Keratinocyte (primary cell): ENCODE measurements at regions not wholly inside any gene's neighbourhood (a gene's known extent, or its start where the extent isn't known, plus 50 kb on each side); places are given as distances from the start of the nearest gene placed in this dataset.
A peak's percentile ranks its signal among the peaks of the same experiment; 100 is the strongest.

ENCODE experiments used
- DNase-seq: peaks from one replicate; pipeline ENCODE4 v3.0.0-alpha.2; 2011; ENCODE audit warnings: low read depth, missing footprints, low spot score
- FAIRE-seq: peaks from 2 replicates; lab custom pipeline; 2011; peaks lifted over from hg19 to GRCh38; lab: Jason Lieb, UNC
- H2AFZ ChIP-seq: 2 replicates; pipeline ENCODE4 v1.6.0; 2012; ENCODE audit warnings: low read length, control low read depth, inconsistent platforms; ENCODE audit not compliant: control insufficient read depth
- H3K27ac ChIP-seq: 2 replicates; pipeline ENCODE4 v1.5.1; 2011; ENCODE audit warnings: low read length; ENCODE audit not compliant: control insufficient read depth, insufficient read depth
- H3K27me3 ChIP-seq: 3 replicates; pipeline ENCODE4 v1.6.0; 2011; ENCODE audit warnings: low read length; ENCODE audit not compliant: control insufficient read depth, insufficient read depth; ENCODE audit errors: extremely low read depth
- H3K36me3 ChIP-seq, 2 experiments: 2 replicates in 1 of 2; 3 replicates in 1 of 2; pipeline ENCODE4 v1.5.1; 2011; ENCODE audit warnings: low read length in 2 of 2, mild to moderate bottlenecking in 1 of 2; ENCODE audit not compliant: control insufficient read depth in 2 of 2, insufficient read depth in 2 of 2; ENCODE audit errors: extremely low read depth in 1 of 2
- H3K4me1 ChIP-seq: 3 replicates; pipeline ENCODE4 v1.5.1; 2011; ENCODE audit warnings: low read length; ENCODE audit not compliant: control insufficient read depth, insufficient read depth; ENCODE audit errors: extremely low read depth
- H3K4me2 ChIP-seq: 3 replicates; pipeline ENCODE4 v1.6.0; 2011; ENCODE audit warnings: low read depth, low read length; ENCODE audit not compliant: control insufficient read depth, insufficient read depth; ENCODE audit errors: extremely low read depth
- H3K4me3 ChIP-seq, 3 experiments: fragments of 200-600 bp in 1 of 3; sonication (generic) in 1 of 3; 2 replicates in 2 of 3; 3 replicates in 1 of 3; pipeline ENCODE4 v1.5.1; 2011 to 2016; ENCODE audit warnings: low read length in 3 of 3, mild to moderate bottlenecking in 3 of 3, control low read depth in 2 of 3, inconsistent platforms in 1 of 3, low read depth in 1 of 3, mixed read lengths in 1 of 3, mixed run types in 1 of 3, moderate library complexity in 1 of 3; ENCODE audit not compliant: control insufficient read depth in 2 of 3, insufficient read depth in 2 of 3; ENCODE audit errors: extremely low read depth in 1 of 3
- H3K79me2 ChIP-seq: 2 replicates; pipeline ENCODE4 v1.6.0; 2012; ENCODE audit warnings: low read length; ENCODE audit not compliant: control insufficient read depth, insufficient read depth
- H3K9ac ChIP-seq: 3 replicates; pipeline ENCODE4 v1.6.0; 2011; ENCODE audit warnings: low read length; ENCODE audit not compliant: control insufficient read depth, insufficient read depth; ENCODE audit errors: extremely low read depth
- H3K9me1 ChIP-seq: 3 replicates; pipeline ENCODE4 v1.6.0; 2011; ENCODE audit warnings: low read length; ENCODE audit not compliant: control insufficient read depth, insufficient read depth; ENCODE audit errors: extremely low read depth
- H3K9me3 ChIP-seq: 2 replicates; pipeline ENCODE4 v1.5.1; 2012; ENCODE audit warnings: low read depth, low read length; ENCODE audit not compliant: control insufficient read depth
- H4K20me1 ChIP-seq: 3 replicates; pipeline ENCODE4 v1.6.0; 2011; ENCODE audit warnings: low read length; ENCODE audit not compliant: control insufficient read depth, insufficient read depth; ENCODE audit errors: extremely low read depth
- EZH2 ChIP-seq: IDR thresholded peaks from one replicate; pipeline ENCODE4 v1.6.1; 2012; ENCODE audit warnings: inconsistent platforms, mild to moderate bottlenecking, low read length, moderate library complexity
- dilution Hi-C: fragments of 300-500 bp; cut with MboI; formaldehyde crosslinking; loops from one replicate; pipeline ENCODE4 v1.7.0; 2020; ENCODE audit warnings: low sequenced_read_pairs; ENCODE audit not compliant: extremely low pct_ligation_motif_present
- TF ChIP-seq, protein P1 (sequence below), 3 experiments: IDR thresholded peaks in 1 of 3; conservative IDR thresholded peaks in 1 of 3; optimal IDR thresholded peaks in 1 of 3; 2 replicates in 2 of 3; 3 replicates in 1 of 3; pipeline versions ENCODE3 to v1.5.1; 2011; ENCODE audit warnings: low read length in 3 of 3, mild to moderate bottlenecking in 3 of 3, moderate library complexity in 2 of 3, control low read depth in 1 of 3, inconsistent platforms in 1 of 3; ENCODE audit not compliant: insufficient read depth in 2 of 3; ENCODE audit errors: extremely low read depth in 1 of 3

- Histone ChIP-seq H4K20me1 (no peaks in the 10 kb centered on the region), H3K4me2 (no peak overlapping the region), H3K9me3 (no peaks in the 10 kb centered on the region), H3K9me1 (no peaks in the 10 kb centered on the region), H3K27me3 (no peaks in the 10 kb centered on the region), H3K4me3 (no peak overlapping the region), H3K9ac (no peak overlapping the region), H3K27ac (peak overlapping the region; percentile 96), H3K36me3 (no peaks in the 10 kb centered on the region), H2AFZ (no peak overlapping the region), H3K4me1 (peaks cover 47% of the 10 kb centered on the region), H3K79me2 (no peaks in the 10 kb centered on the region)
- DNase-seq (no peak), FAIRE-seq (no peak)
- dilution Hi-C loops, result no loop called here
- TF ChIP-seq, protein P1, sequence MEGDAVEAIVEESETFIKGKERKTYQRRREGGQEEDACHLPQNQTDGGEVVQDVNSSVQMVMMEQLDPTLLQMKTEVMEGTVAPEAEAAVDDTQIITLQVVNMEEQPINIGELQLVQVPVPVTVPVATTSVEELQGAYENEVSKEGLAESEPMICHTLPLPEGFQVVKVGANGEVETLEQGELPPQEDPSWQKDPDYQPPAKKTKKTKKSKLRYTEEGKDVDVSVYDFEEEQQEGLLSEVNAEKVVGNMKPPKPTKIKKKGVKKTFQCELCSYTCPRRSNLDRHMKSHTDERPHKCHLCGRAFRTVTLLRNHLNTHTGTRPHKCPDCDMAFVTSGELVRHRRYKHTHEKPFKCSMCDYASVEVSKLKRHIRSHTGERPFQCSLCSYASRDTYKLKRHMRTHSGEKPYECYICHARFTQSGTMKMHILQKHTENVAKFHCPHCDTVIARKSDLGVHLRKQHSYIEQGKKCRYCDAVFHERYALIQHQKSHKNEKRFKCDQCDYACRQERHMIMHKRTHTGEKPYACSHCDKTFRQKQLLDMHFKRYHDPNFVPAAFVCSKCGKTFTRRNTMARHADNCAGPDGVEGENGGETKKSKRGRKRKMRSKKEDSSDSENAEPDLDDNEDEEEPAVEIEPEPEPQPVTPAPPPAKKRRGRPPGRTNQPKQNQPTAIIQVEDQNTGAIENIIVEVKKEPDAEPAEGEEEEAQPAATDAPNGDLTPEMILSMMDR (optimal IDR thresholded peaks at IDR 0.05 in 1 of 3, IDR thresholded peaks at IDR 0.05 in 1 of 3, conservative IDR thresholded peaks at IDR 0.05 in 1 of 3; ENCODE audit: extremely low read depth in 1 of 3, insufficient read depth in 2 of 3, low read length in 3 of 3), result no peak
- no peak for TF ChIP-seq EZH2
Observed at GRCh38 chr5:74314906-74315305, 325.6 kb downstream of the ENC1 start.

- H3K27me3 ChIP-seq, result no peaks in the 10 kb centered on the region
- dilution Hi-C loops, result no loop called here
Observed at GRCh38 chr5:74313896-74314295, 326.6 kb downstream of the ENC1 start.

More at GRCh38 chr5:74313896-74314295, 326.6 kb downstream of the ENC1 start:
- Histone ChIP-seq H3K4me1 (peaks cover 37% of the 10 kb centered on the region), H3K9me3 (no peaks in the 10 kb centered on the region), H3K9ac (no peak overlapping the region), H3K79me2 (no peaks in the 10 kb centered on the region), H2AFZ (no peak overlapping the region), H3K4me2 (no peak overlapping the region), H4K20me1 (no peaks in the 10 kb centered on the region), H3K27ac (no peak overlapping the region), H3K9me1 (no peaks in the 10 kb centered on the region), H3K4me3 (no peak overlapping the region), H3K36me3 (no peaks in the 10 kb centered on the region)
- FAIRE-seq (no peak), DNase-seq (no peak)
- TF ChIP-seq, protein P1 (optimal IDR thresholded peaks at IDR 0.05 in 1 of 3, IDR thresholded peaks at IDR 0.05 in 1 of 3, conservative IDR thresholded peaks at IDR 0.05 in 1 of 3; ENCODE audit: extremely low read depth in 1 of 3, insufficient read depth in 2 of 3, low read length in 3 of 3), result no peak
- no peak for TF ChIP-seq EZH2
